ENCODE measurements at regions not wholly inside any gene's neighbourhood (a gene's known extent, or its start where the extent isn't known, plus 50 kb on each side); places are given as distances from the start of the nearest gene placed in this dataset.

DNA sequence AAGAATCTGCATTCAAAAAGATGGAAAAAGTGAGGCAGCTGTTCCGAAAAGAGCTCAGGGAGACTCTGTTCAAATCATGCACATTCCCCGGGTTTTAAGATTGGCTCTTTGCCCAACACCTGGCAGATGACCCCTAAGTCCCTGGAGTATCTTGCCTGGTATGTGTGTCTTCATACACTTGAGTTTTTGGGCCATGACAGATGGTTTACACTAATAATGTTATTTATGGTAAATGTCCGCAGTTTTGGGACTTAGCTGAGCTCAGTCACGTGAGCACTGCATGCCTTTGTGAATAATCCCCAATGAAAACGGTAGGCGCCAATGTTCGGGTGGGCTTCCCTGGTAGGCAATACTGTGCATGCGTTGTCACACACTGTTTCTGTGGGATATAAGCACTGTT is 316.1 kb downstream of the PRDM9 start:
- no peak for TF ChIP-seq POLR2A (IDR thresholded peaks at IDR 0.05; ENCODE audit: low read depth, low read length)
- TF ChIP-seq, protein P1, sequence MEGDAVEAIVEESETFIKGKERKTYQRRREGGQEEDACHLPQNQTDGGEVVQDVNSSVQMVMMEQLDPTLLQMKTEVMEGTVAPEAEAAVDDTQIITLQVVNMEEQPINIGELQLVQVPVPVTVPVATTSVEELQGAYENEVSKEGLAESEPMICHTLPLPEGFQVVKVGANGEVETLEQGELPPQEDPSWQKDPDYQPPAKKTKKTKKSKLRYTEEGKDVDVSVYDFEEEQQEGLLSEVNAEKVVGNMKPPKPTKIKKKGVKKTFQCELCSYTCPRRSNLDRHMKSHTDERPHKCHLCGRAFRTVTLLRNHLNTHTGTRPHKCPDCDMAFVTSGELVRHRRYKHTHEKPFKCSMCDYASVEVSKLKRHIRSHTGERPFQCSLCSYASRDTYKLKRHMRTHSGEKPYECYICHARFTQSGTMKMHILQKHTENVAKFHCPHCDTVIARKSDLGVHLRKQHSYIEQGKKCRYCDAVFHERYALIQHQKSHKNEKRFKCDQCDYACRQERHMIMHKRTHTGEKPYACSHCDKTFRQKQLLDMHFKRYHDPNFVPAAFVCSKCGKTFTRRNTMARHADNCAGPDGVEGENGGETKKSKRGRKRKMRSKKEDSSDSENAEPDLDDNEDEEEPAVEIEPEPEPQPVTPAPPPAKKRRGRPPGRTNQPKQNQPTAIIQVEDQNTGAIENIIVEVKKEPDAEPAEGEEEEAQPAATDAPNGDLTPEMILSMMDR (conservative IDR thresholded peaks at IDR 0.05; ENCODE audit: low read depth, low read length) = no peak
- TF ChIP-seq, protein P2, sequence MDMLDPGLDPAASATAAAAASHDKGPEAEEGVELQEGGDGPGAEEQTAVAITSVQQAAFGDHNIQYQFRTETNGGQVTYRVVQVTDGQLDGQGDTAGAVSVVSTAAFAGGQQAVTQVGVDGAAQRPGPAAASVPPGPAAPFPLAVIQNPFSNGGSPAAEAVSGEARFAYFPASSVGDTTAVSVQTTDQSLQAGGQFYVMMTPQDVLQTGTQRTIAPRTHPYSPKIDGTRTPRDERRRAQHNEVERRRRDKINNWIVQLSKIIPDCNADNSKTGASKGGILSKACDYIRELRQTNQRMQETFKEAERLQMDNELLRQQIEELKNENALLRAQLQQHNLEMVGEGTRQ (IDR thresholded peaks at IDR 0.05; ENCODE audit: low read depth, low read length) = no peak
- TF ChIP-seq RCOR1 (IDR thresholded peaks at IDR 0.05; ENCODE audit: insufficient replicate concordance, low read length) = no peak
- TF ChIP-seq BHLHE40 (IDR thresholded peaks at IDR 0.05; ENCODE audit: low read depth, low read length) = no peak
- no peak for TF ChIP-seq CHD1 (IDR thresholded peaks at IDR 0.05; ENCODE audit: low read depth, low read length)
- TF ChIP-seq CEBPB (IDR thresholded peaks at IDR 0.05; ENCODE audit: low read depth, low read length) = no peak
- TF ChIP-seq MAFK (IDR thresholded peaks at IDR 0.05; ENCODE audit: low read depth, low read length) = no peak
- TF ChIP-seq RFX5 (IDR thresholded peaks at IDR 0.05; ENCODE audit: low read depth, low read length) = no peak
- no peak for TF ChIP-seq MXI1 (IDR thresholded peaks at IDR 0.05; ENCODE audit: borderline replicate concordance, low read depth, low read length)
- no peak for TF ChIP-seq FOS (IDR thresholded peaks at IDR 0.05; ENCODE audit: low read depth, low read length)
- TF ChIP-seq, protein P3, sequence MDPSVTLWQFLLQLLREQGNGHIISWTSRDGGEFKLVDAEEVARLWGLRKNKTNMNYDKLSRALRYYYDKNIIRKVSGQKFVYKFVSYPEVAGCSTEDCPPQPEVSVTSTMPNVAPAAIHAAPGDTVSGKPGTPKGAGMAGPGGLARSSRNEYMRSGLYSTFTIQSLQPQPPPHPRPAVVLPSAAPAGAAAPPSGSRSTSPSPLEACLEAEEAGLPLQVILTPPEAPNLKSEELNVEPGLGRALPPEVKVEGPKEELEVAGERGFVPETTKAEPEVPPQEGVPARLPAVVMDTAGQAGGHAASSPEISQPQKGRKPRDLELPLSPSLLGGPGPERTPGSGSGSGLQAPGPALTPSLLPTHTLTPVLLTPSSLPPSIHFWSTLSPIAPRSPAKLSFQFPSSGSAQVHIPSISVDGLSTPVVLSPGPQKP (IDR thresholded peaks at IDR 0.05; ENCODE audit: borderline replicate concordance, low read depth, low read length) = no peak
- no peak for TF ChIP-seq RAD21 (IDR thresholded peaks at IDR 0.05; ENCODE audit: low read length)
- no peak for TF ChIP-seq MAZ (IDR thresholded peaks at IDR 0.05; ENCODE audit: borderline replicate concordance, low read depth, low read length)

Data from IMR-90 (cell line).